ENCODE measurements at regions not wholly inside any gene's neighbourhood (a gene's known extent, or its start where the extent isn't known, plus 50 kb on each side); places are given as distances from the start of the nearest gene placed in this dataset.

GRCh38 chr7:125668321-125668993 lies 738.8 kb upstream of the POT1 start:
- H3K4me1 Mint-ChIP-seq (ENCODE audit: unreplicated experiment), result no peaks in the 10 kb centered on the region
- H3K27ac Mint-ChIP-seq (ENCODE audit: unreplicated experiment), result no peak overlapping the region
- no peaks in the 10 kb centered on the region for H3K36me3 Mint-ChIP-seq (ENCODE audit: low read depth, unreplicated experiment)

GRCh38 chr7:125664625-125665024 lies 735.0 kb upstream of the POT1 start:
- H3K36me3 Mint-ChIP-seq (ENCODE audit: low read depth, unreplicated experiment), result no peaks in the 10 kb centered on the region
- no peak overlapping the region for H3K27ac Mint-ChIP-seq (ENCODE audit: unreplicated experiment)
- H3K9me3 Mint-ChIP-seq (ENCODE audit: unreplicated experiment), result no peaks in the 10 kb centered on the region
- no peaks in the 10 kb centered on the region for H3K27me3 Mint-ChIP-seq (ENCODE audit: unreplicated experiment)
- TF ChIP-seq CTCF (IDR thresholded peaks at IDR 0.05; ENCODE audit: unreplicated experiment), result no peak
- H3K4me3 Mint-ChIP-seq (ENCODE audit: unreplicated experiment), result no peak overlapping the region
- peaks cover 14% of the 10 kb centered on the region for H3K4me1 Mint-ChIP-seq (ENCODE audit: unreplicated experiment)
- no peak for DNase-seq (ENCODE audit: low spot score)

More at GRCh38 chr7:125668321-125668993, 738.8 kb upstream of the POT1 start:
- TF ChIP-seq CTCF (IDR thresholded peaks at IDR 0.05; ENCODE audit: unreplicated experiment), result no peak
- H3K27me3 Mint-ChIP-seq (ENCODE audit: unreplicated experiment), result no peaks in the 10 kb centered on the region
- H3K4me3 Mint-ChIP-seq (ENCODE audit: unreplicated experiment), result no peak overlapping the region
- no peaks in the 10 kb centered on the region for H3K9me3 Mint-ChIP-seq (ENCODE audit: unreplicated experiment)
- no peak for DNase-seq (ENCODE audit: low spot score)

- no peaks in the 10 kb centered on the region for H3K27me3 Mint-ChIP-seq (ENCODE audit: unreplicated experiment)
- peaks cover 14% of the 10 kb centered on the region for H3K4me1 Mint-ChIP-seq (ENCODE audit: unreplicated experiment)
- H3K36me3 Mint-ChIP-seq (ENCODE audit: low read depth, unreplicated experiment), result no peaks in the 10 kb centered on the region
- no peak overlapping the region for H3K4me3 Mint-ChIP-seq (ENCODE audit: unreplicated experiment)
- no peaks in the 10 kb centered on the region for H3K9me3 Mint-ChIP-seq (ENCODE audit: unreplicated experiment)
- no peak overlapping the region for H3K27ac Mint-ChIP-seq (ENCODE audit: unreplicated experiment)
- no peak for DNase-seq (ENCODE audit: low spot score)
- TF ChIP-seq CTCF (IDR thresholded peaks at IDR 0.05; ENCODE audit: unreplicated experiment), result no peak
These were observed 734.3 kb upstream of the POT1 start for GRCh38 chr7:125663961-125664360.

GRCh38 chr7:125661677-125662076 lies 732.1 kb upstream of the POT1 start:
- Mint-ChIP-seq H3K27me3 (ENCODE audit: unreplicated experiment) (no peaks in the 10 kb centered on the region), H3K4me1 (ENCODE audit: unreplicated experiment) (peaks cover 14% of the 10 kb centered on the region), H3K27ac (ENCODE audit: unreplicated experiment) (peak overlapping the region; percentile 88), H3K4me3 (ENCODE audit: unreplicated experiment) (no peak overlapping the region), H3K36me3 (ENCODE audit: low read depth, unreplicated experiment) (no peaks in the 10 kb centered on the region), H3K9me3 (ENCODE audit: unreplicated experiment) (no peaks in the 10 kb centered on the region)
- no peak for TF ChIP-seq CTCF (IDR thresholded peaks at IDR 0.05; ENCODE audit: unreplicated experiment)
- peak; percentile 20 for DNase-seq (ENCODE audit: low spot score)

- H3K27ac Mint-ChIP-seq (ENCODE audit: unreplicated experiment), result peak overlapping the region; percentile 88
- no peaks in the 10 kb centered on the region for H3K27me3 Mint-ChIP-seq (ENCODE audit: unreplicated experiment)
- no peak for TF ChIP-seq CTCF (IDR thresholded peaks at IDR 0.05; ENCODE audit: unreplicated experiment)
- no peaks in the 10 kb centered on the region for H3K36me3 Mint-ChIP-seq (ENCODE audit: low read depth, unreplicated experiment)
- peaks cover 14% of the 10 kb centered on the region for H3K4me1 Mint-ChIP-seq (ENCODE audit: unreplicated experiment)
- DNase-seq (ENCODE audit: low spot score), result no peak
- no peak overlapping the region for H3K4me3 Mint-ChIP-seq (ENCODE audit: unreplicated experiment)
- H3K9me3 Mint-ChIP-seq (ENCODE audit: unreplicated experiment), result no peaks in the 10 kb centered on the region
These were observed 731.4 kb upstream of the POT1 start for GRCh38 chr7:125661006-125661405.
